Naive B cell (primary cell): ENCODE measurements at regions not wholly inside any gene's neighbourhood (a gene's known extent, or its start where the extent isn't known, plus 50 kb on each side); places are given as distances from the start of the nearest gene placed in this dataset.

Experiments used
- ATAC-seq, 2 donors: fragments of 150-1000 bp; cut with Tn5 transposase; 2 replicates each; pipeline ENCODE4 v1.10.0; 2021; ENCODE audit warnings: low read depth in 2 of 2, mild to moderate bottlenecking in 2 of 2, moderate library complexity in 2 of 2
- DNase-seq: peaks from one replicate; pipeline ENCODE4 v3.0.0; 2022
- H3K27ac Mint-ChIP-seq, 6 donors: one replicate each; pipeline ENCODE4 v1.8.0; 2020 to 2022; ENCODE audit warnings: mild to moderate bottlenecking in 6 of 6, mixed read lengths in 6 of 6, moderate library complexity in 5 of 6, inconsistent platforms in 2 of 6
- H3K27me3 Mint-ChIP-seq, 3 donors: one replicate each; pipeline ENCODE4 v1.8.0; 2021 to 2022; ENCODE audit warnings: mixed read lengths in 3 of 3, mild to moderate bottlenecking in 1 of 3
- H3K36me3 Mint-ChIP-seq, 2 donors: one replicate each; pipeline ENCODE4 v1.8.0; 2020 to 2022; ENCODE audit warnings: mixed read lengths in 2 of 2, inconsistent platforms in 1 of 2, mild to moderate bottlenecking in 1 of 2
- H3K4me1 Mint-ChIP-seq, 3 donors: one replicate each; pipeline ENCODE4 v1.8.0; 2020 to 2022; ENCODE audit warnings: mixed read lengths in 3 of 3, inconsistent platforms in 1 of 3, mild to moderate bottlenecking in 1 of 3, moderate library complexity in 1 of 3
- H3K4me3 Mint-ChIP-seq, 8 donors: one replicate each; pipeline ENCODE4 v1.8.0; 2020 to 2022; ENCODE audit warnings: mild to moderate bottlenecking in 8 of 8, mixed read lengths in 8 of 8, moderate library complexity in 8 of 8, inconsistent platforms in 2 of 8
- H3K9me3 Mint-ChIP-seq, 7 donors: one replicate each; pipeline ENCODE4 v1.8.0; 2020 to 2022; ENCODE audit warnings: mixed read lengths in 7 of 7, mild to moderate bottlenecking in 5 of 7, inconsistent platforms in 2 of 7, moderate library complexity in 1 of 7

GRCh38 chr7:22896917-22897316 lies 74.3 kb upstream of the TOMM7 start:
- no peak overlapping the region for H3K4me3 Mint-ChIP-seq
- no peaks in the 10 kb centered on the region for H3K4me1 Mint-ChIP-seq
- ATAC-seq: no peak
- H3K9me3 Mint-ChIP-seq: no peaks in the 10 kb centered on the region
- DNase-seq: no peak
- H3K36me3 Mint-ChIP-seq: peaks cover 0 to 6% of the 10 kb centered on the region in 2 donors
- peak overlapping the region in 1 of 6 donors; percentile 17 for H3K27ac Mint-ChIP-seq
- peaks cover 11 to 32% (median 23%) of the 10 kb centered on the region in 3 donors for H3K27me3 Mint-ChIP-seq

- H3K9me3 Mint-ChIP-seq: no peaks in the 10 kb centered on the region
- H3K4me3 Mint-ChIP-seq: no peak overlapping the region
- DNase-seq (no peak), ATAC-seq (no peak)
- H3K36me3 Mint-ChIP-seq: peaks cover 0 to 6% of the 10 kb centered on the region in 2 donors
- peaks cover 11 to 32% (median 23%) of the 10 kb centered on the region in 3 donors for H3K27me3 Mint-ChIP-seq
- H3K4me1 Mint-ChIP-seq: no peaks in the 10 kb centered on the region
- H3K27ac Mint-ChIP-seq: no peak overlapping the region
Observed at GRCh38 chr7:22895828-22896165, 73.1 kb upstream of the TOMM7 start.

GRCh38 chr7:22895140-22895827 lies 72.6 kb upstream of the TOMM7 start:
- ATAC-seq (no peak), DNase-seq (no peak)
- Mint-ChIP-seq H3K4me1 (no peaks in the 10 kb centered on the region), H3K27ac (no peak overlapping the region), H3K27me3 (peaks cover 11 to 32% (median 23%) of the 10 kb centered on the region in 3 donors), H3K9me3 (no peaks in the 10 kb centered on the region), H3K36me3 (peaks cover 0 to 6% of the 10 kb centered on the region in 2 donors), H3K4me3 (no peak overlapping the region)

DNA sequence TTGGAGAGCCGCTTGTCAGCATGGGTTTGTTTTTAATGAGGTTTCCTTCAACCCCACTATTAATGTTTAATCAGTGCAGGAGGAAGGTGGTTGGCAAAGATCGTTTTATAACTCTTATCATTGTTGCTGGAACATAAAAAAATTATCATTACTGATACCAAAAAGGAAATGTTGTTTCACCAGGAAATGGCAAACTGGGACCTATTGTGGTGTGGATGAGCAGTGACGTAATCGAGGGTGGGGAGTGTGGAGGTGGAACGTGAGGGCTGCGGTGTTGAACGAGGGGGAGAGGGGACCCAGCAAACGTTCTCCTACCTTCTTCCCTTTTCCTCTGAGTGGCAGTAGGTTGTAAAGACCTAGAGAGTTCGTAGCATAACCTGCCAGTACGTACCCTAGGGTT lies 71.9 kb upstream of the TOMM7 start:
- Mint-ChIP-seq H3K27me3 (peaks cover 11 to 32% (median 23%) of the 10 kb centered on the region in 3 donors), H3K27ac (no peak overlapping the region), H3K4me1 (no peaks in the 10 kb centered on the region), H3K9me3 (no peaks in the 10 kb centered on the region), H3K36me3 (peaks cover 0 to 6% of the 10 kb centered on the region in 2 donors), H3K4me3 (no peak overlapping the region)
- ATAC-seq (no peak), DNase-seq (no peak)

DNA sequence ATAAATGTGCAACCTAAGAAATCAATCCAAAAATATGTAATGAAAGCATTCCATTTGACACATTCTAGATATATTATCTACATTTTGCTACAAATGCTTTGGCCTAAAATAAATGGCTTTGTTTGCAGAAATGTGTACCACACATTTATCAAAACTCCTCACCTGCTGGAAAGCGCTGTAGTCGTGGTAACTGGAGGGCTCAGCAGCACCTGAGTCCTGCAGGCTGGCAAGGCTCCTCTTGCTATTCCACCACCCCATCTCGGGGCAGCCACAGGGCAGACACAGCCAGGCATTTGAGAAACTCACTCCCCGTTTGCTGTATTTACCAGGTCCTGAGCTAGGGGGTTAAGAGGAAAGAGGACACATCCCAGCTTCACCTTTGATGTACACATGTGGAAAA lies 68.1 kb upstream of the TOMM7 start:
- Mint-ChIP-seq H3K4me3 (peak overlapping the region in 1 of 8 donors; percentile 9), H3K27ac (no peak overlapping the region), H3K27me3 (peaks cover 11 to 18% (median 16%) of the 10 kb centered on the region in 3 donors), H3K9me3 (no peaks in the 10 kb centered on the region), H3K4me1 (peaks cover 0 to 7% (median 6%) of the 10 kb centered on the region in 3 donors), H3K36me3 (peaks cover 0 to 6% of the 10 kb centered on the region in 2 donors)
- DNase-seq (no peak), ATAC-seq (no peak)

DNA sequence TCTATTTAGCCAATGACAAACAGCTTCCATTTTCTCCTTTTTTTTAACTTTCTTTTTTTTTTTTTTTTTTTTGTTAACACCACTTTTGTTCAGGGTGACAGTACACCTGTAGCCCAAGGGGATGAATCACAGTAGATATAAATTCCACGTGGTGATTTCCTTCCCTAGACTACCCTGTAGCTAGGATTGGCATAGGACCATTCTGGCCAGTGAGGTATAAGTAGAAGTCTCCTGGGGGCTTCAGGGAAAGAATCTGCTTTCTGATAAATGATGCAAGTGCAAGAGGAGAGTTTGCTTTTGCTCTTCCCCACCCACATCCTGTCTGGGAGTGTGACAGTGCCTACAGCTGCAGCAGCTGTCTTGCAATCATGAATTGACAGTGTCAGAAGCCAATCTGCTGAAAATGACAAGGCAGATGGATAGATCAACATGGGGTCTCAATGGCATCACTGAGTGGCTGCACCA lies 63.2 kb upstream of the TOMM7 start:
- DNase-seq (peak; percentile 5), ATAC-seq (peak; percentile 71 to 78)
- H3K27me3 Mint-ChIP-seq: no peaks in the 10 kb centered on the region
- peaks cover 0 to 8% (median 8%) of the 10 kb centered on the region in 3 donors for H3K4me1 Mint-ChIP-seq
- H3K27ac Mint-ChIP-seq: peak overlapping the region in 1 of 6 donors; percentile 75
- no peaks in the 10 kb centered on the region for H3K9me3 Mint-ChIP-seq
- H3K4me3 Mint-ChIP-seq: peak overlapping the region in 1 of 8 donors; percentile 13
- no peaks in the 10 kb centered on the region for H3K36me3 Mint-ChIP-seq

- Mint-ChIP-seq H3K27me3 (no peaks in the 10 kb centered on the region), H3K4me3 (no peak overlapping the region), H3K4me1 (peaks cover 0 to 8% (median 8%) of the 10 kb centered on the region in 3 donors), H3K9me3 (no peaks in the 10 kb centered on the region), H3K27ac (no peak overlapping the region), H3K36me3 (no peaks in the 10 kb centered on the region)
- DNase-seq (no peak), ATAC-seq (no peak)
Observed at GRCh38 chr7:22884911-22885788, 62.5 kb upstream of the TOMM7 start.

GRCh38 chr7:22882106-22882505 lies 59.5 kb upstream of the TOMM7 start:
- Mint-ChIP-seq H3K4me1 (peaks cover 0 to 11% (median 8%) of the 10 kb centered on the region in 3 donors), H3K27ac (peak overlapping the region in 1 of 6 donors; percentile 74), H3K36me3 (no peaks in the 10 kb centered on the region), H3K4me3 (no peak overlapping the region), H3K27me3 (no peaks in the 10 kb centered on the region), H3K9me3 (peaks cover 0 to 8% (median 0%) of the 10 kb centered on the region in 7 donors)
- DNase-seq (no peak), ATAC-seq (no peak)

GRCh38 chr7:22879709-22880306 lies 57.2 kb upstream of the TOMM7 start:
- no peak for ATAC-seq
- no peak overlapping the region for H3K27ac Mint-ChIP-seq
- no peak overlapping the region for H3K4me3 Mint-ChIP-seq
- H3K36me3 Mint-ChIP-seq: no peaks in the 10 kb centered on the region
- H3K9me3 Mint-ChIP-seq: peaks cover 0 to 8% (median 0%) of the 10 kb centered on the region in 7 donors
- no peaks in the 10 kb centered on the region for H3K27me3 Mint-ChIP-seq
- DNase-seq: no peak
- peaks cover 0 to 3% (median 0%) of the 10 kb centered on the region in 3 donors for H3K4me1 Mint-ChIP-seq

DNA sequence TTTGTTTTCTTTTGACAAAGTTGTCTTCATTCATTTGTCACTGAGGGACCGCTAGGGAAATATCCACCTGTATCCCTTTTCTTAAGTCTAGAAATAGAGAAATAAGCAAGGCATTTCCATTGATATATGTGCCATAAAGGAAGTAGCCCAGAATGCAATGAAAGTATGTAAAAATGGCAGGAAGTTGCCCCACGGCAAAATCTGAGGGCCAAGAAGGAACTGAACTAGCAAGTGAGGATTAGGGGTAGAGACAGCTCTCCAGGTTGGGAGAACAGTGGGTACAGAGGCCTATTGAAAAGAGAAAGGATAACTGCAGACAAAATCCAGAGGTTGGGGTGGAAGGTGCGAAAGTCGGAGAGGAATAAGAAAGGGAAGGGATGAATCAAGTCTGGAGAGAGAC lies 56.6 kb upstream of the TOMM7 start:
- Mint-ChIP-seq H3K27me3 (no peaks in the 10 kb centered on the region), H3K9me3 (peaks cover 0 to 8% (median 0%) of the 10 kb centered on the region in 7 donors), H3K4me3 (no peak overlapping the region), H3K36me3 (no peaks in the 10 kb centered on the region), H3K4me1 (peaks cover 0 to 3% (median 0%) of the 10 kb centered on the region in 3 donors), H3K27ac (no peak overlapping the region)
- no peak for DNase-seq
- ATAC-seq: no peak

DNA sequence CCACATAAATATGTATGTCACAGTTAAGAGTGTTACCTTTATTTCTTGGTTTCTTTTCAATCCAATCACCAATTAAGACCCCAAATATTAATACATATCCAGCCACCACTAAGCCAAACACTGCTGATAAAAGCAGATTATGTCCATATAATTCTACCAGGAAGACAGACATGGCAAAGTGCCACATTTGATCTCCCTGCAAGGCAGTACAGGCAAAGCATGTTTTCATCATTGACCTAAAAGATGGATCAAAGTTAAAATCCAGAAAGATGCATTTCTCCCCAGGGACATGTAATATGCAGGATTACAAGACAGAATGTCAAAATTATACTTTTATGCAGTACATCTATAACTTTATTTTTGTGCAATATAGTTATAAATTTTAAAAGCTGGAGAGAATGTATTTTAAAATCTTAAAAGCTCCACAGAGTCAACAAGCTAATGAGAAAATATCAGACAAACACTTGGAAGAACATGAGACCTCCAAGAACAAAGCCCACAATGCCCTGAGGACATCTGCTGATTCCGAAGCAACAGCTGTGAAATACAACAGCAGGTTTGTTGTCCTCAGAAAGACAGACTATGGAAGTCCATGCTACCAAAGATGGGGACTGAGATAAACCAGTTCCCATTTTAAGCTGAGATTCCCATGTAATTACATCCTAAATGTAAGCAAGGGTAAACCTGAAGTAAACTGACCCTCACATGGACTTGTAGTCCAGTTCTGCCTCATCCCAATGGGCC lies 54.5 kb upstream of the TOMM7 start:
- peaks cover 0 to 8% (median 0%) of the 10 kb centered on the region in 7 donors for H3K9me3 Mint-ChIP-seq
- no peak overlapping the region for H3K4me3 Mint-ChIP-seq
- peak overlapping the region in 1 of 6 donors; percentile 28 for H3K27ac Mint-ChIP-seq
- DNase-seq (no peak), ATAC-seq (no peak)
- no peaks in the 10 kb centered on the region for H3K27me3 Mint-ChIP-seq
- H3K36me3 Mint-ChIP-seq: no peaks in the 10 kb centered on the region
- H3K4me1 Mint-ChIP-seq: peaks cover 0 to 8% (median 3%) of the 10 kb centered on the region in 3 donors

- H3K4me3 Mint-ChIP-seq: peak overlapping the region in 1 of 8 donors; percentile 29
- no peaks in the 10 kb centered on the region for H3K36me3 Mint-ChIP-seq
- H3K27me3 Mint-ChIP-seq: no peaks in the 10 kb centered on the region
- H3K9me3 Mint-ChIP-seq: peaks cover 0 to 8% (median 0%) of the 10 kb centered on the region in 7 donors
- no peak for DNase-seq
- peaks cover 0 to 13% (median 7%) of the 10 kb centered on the region in 3 donors for H3K4me1 Mint-ChIP-seq
- ATAC-seq: no peak
- H3K27ac Mint-ChIP-seq: peak overlapping the region in 1 of 6 donors; percentile 79
Observed at GRCh38 chr7:22875470-22875869, 52.8 kb upstream of the TOMM7 start.

DNA sequence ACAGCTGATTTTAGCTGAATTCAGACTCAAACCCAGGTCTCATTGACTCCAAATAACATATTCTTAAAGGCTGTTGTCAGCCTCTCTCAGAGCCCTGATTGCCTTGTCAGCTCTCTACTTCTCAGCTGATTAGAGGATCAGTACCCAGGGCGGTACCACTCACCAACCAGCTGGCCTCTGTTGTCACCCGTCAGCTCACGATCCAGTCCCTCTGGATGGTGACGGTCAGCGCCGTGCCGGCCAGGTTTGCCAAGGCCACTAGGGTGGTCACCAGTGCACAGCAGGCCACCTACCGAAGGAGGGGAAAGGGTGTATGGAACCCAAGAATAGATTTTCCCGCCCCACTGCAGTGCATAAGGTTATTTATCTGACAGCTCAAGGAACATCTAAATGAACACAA lies 52.3 kb upstream of the TOMM7 start:
- peak overlapping the region in 1 of 6 donors; percentile 28 for H3K27ac Mint-ChIP-seq
- H3K27me3 Mint-ChIP-seq: no peaks in the 10 kb centered on the region
- H3K4me1 Mint-ChIP-seq: peaks cover 0 to 15% (median 10%) of the 10 kb centered on the region in 3 donors
- H3K9me3 Mint-ChIP-seq: peaks cover 0 to 8% (median 0%) of the 10 kb centered on the region in 7 donors
- DNase-seq (no peak), ATAC-seq (no peak)
- no peaks in the 10 kb centered on the region for H3K36me3 Mint-ChIP-seq
- H3K4me3 Mint-ChIP-seq: peak overlapping the region in 1 of 8 donors; percentile 72
